ENCODE measurements at regions not wholly inside any gene's neighbourhood (a gene's known extent, or its start where the extent isn't known, plus 50 kb on each side); places are given as distances from the start of the nearest gene placed in this dataset.

DNA sequence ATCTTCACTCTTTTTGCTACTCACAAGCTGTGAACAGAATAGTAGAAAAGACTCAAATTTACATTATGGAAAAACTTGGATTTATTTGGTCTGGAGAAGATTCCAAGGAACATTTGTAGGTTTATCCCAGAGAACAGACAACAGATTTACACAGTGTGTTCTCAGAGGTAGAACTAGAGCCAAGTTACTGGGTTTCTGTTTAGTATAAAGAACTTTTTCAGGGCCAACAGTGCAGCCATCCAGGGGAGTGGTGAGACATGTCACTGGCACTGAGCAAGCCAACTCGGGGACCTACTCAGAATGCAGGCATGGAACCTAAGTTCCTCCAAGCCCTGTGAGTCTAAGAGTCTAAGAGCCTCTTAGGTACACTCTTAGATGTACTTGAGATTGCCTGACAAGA, 142.6 kb downstream of the OMA1 start:
- TF ChIP-seq POLR2AphosphoS5 (IDR thresholded peaks at IDR 0.05; ENCODE audit: low read depth, low read length) (no peak), TAF1 (IDR thresholded peaks at IDR 0.05; ENCODE audit: low read depth, low read length) (no peak), POLR2A (IDR thresholded peaks at IDR 0.05; ENCODE audit: low read depth, low read length) (no peak), PAX5 (IDR thresholded peaks at IDR 0.05; ENCODE audit: insufficient read depth, low read length, severe bottlenecking) (no peak), SPI1 (IDR thresholded peaks at IDR 0.05; ENCODE audit: low read depth, low read length) (no peak)
